SW 1271 (cell line): ENCODE measurements at regions not wholly inside any gene's neighbourhood (a gene's known extent, or its start where the extent isn't known, plus 50 kb on each side); places are given as distances from the start of the nearest gene placed in this dataset.

Source experiments
- DNase-seq, 2 experiments: peaks; one replicate each; lab custom pipeline; 2025; lab: John Stamatoyannopoulos, UW

GRCh38 chr21:17900990-17901385 lies 81.8 kb upstream of the C21orf91 start:
- no peak for DNase-seq

- no peak for DNase-seq
These were observed 81.3 kb upstream of the C21orf91 start for GRCh38 chr21:17900281-17900989.

GRCh38 chr21:17889171-17889570 lies 70.0 kb upstream of the C21orf91 start:
- DNase-seq: no peak

- no peak for DNase-seq
These were observed 50.0 kb upstream of the C21orf91 start for GRCh38 chr21:17869115-17869514.
